Liver (tissue), 8 donors: ENCODE measurements at regions not wholly inside any gene's neighbourhood (a gene's known extent, or its start where the extent isn't known, plus 50 kb on each side); places are given as distances from the start of the nearest gene placed in this dataset.

Source experiments
- DNase-seq: peaks from one replicate; pipeline ENCODE4 v3.0.0-alpha.2; 2017; ENCODE audit warnings: low spot score
- H3K27ac ChIP-seq, 2 donors: one replicate each; pipeline ENCODE4 v1.7.0; 2013; ENCODE audit warnings: inconsistent platforms in 2 of 2, low read length in 2 of 2, control low read depth in 1 of 2, low read depth in 1 of 2, mild to moderate bottlenecking in 1 of 2
- H3K27me3 ChIP-seq, 4 donors: one replicate each; pipeline versions ENCODE4 v1.6.1 to v1.7.0; 2013; ENCODE audit warnings: low read length in 3 of 4, inconsistent platforms in 1 of 4, mild to moderate bottlenecking in 1 of 4, moderate library complexity in 1 of 4; ENCODE audit not compliant: control insufficient read depth in 4 of 4, insufficient read depth in 4 of 4
- H3K36me3 ChIP-seq, 4 donors: one replicate each; pipeline versions ENCODE4 v1.6.1 to v1.7.0; 2013; ENCODE audit warnings: low read length in 3 of 4, mild to moderate bottlenecking in 3 of 4, low read depth in 1 of 4, moderate library complexity in 1 of 4; ENCODE audit not compliant: control insufficient read depth in 4 of 4, insufficient read depth in 3 of 4
- H3K4me1 ChIP-seq, 4 donors: one replicate each; pipeline versions ENCODE4 v1.6.1 to v1.7.0; 2013; ENCODE audit warnings: low read length in 3 of 4, mild to moderate bottlenecking in 3 of 4, moderate library complexity in 1 of 4; ENCODE audit not compliant: control insufficient read depth in 4 of 4, insufficient read depth in 4 of 4
- H3K4me3 ChIP-seq, 3 donors: one replicate each; pipeline versions ENCODE4 v1.6.1 to v1.7.0; 2013; ENCODE audit warnings: low read length in 3 of 3, control low read depth in 1 of 3, low read depth in 1 of 3, mild to moderate bottlenecking in 1 of 3
- H3K9ac ChIP-seq, 2 donors: one replicate each; pipeline ENCODE4 v1.7.0; 2013; ENCODE audit warnings: low read length in 2 of 2, mild to moderate bottlenecking in 2 of 2, moderate library complexity in 2 of 2, control low read depth in 1 of 2, low read depth in 1 of 2
- H3K9me3 ChIP-seq, 4 donors: one replicate each; pipeline versions ENCODE4 v1.6.1 to v1.7.0; 2013; ENCODE audit warnings: low read length in 3 of 4; ENCODE audit not compliant: control insufficient read depth in 4 of 4
- ATF3 ChIP-seq: IDR thresholded peaks from 2 replicates; pipeline ENCODE4 v1.6.1; 2016; ENCODE audit warnings: antibody characterized with exemption
- CTCF ChIP-seq: fragments of 150-350 bp; IDR thresholded peaks from 2 replicates; pipeline ENCODE4 v1.5.1; 2017; ENCODE audit warnings: improper control_type of control experiment, low read depth, low read length; ENCODE audit not compliant: missing input control
- EGR1 ChIP-seq, 2 donors: IDR thresholded peaks; 2 replicates each; pipeline ENCODE4 v1.6.1; 2016 to 2018; ENCODE audit warnings: antibody characterized with exemption in 2 of 2, low read depth in 2 of 2
- FOXA1 ChIP-seq: IDR thresholded peaks from 2 replicates; pipeline ENCODE4 v1.6.1; 2016; ENCODE audit warnings: antibody characterized with exemption
- FOXA2 ChIP-seq: IDR thresholded peaks from 2 replicates; pipeline ENCODE4 v1.6.1; 2016; ENCODE audit warnings: antibody characterized with exemption
- GABPA ChIP-seq, 2 donors: IDR thresholded peaks in 1 of 2; conservative IDR thresholded peaks in 1 of 2; 2 replicates each; pipeline ENCODE4 v1.6.1; 2016; ENCODE audit warnings: antibody characterized with exemption in 2 of 2, mild to moderate bottlenecking in 1 of 2, moderate library complexity in 1 of 2
- HNF4A ChIP-seq, 2 donors: conservative IDR thresholded peaks; 2 replicates each; pipeline ENCODE4 v1.6.1; 2016; ENCODE audit warnings: antibody characterized with exemption in 2 of 2, mild to moderate bottlenecking in 2 of 2
- HNF4G ChIP-seq: IDR thresholded peaks from 2 replicates; pipeline ENCODE4 v1.6.1; 2016; ENCODE audit warnings: antibody characterized with exemption
- JUND ChIP-seq, 2 donors: IDR thresholded peaks; 2 replicates each; pipeline ENCODE4 v1.6.1; 2016; ENCODE audit warnings: antibody characterized with exemption in 2 of 2
- MAX ChIP-seq: IDR thresholded peaks from 2 replicates; pipeline ENCODE4 v1.6.1; 2016; ENCODE audit warnings: antibody characterized with exemption
- NR2F2 ChIP-seq: IDR thresholded peaks from 2 replicates; pipeline ENCODE4 v1.6.1; 2016; ENCODE audit warnings: antibody characterized with exemption
- RAD21 ChIP-seq, 2 donors: IDR thresholded peaks; 2 replicates each; pipeline ENCODE4 v1.6.1; 2016; ENCODE audit warnings: antibody characterized with exemption in 2 of 2, mild to moderate bottlenecking in 2 of 2
- REST ChIP-seq: IDR thresholded peaks from 2 replicates; pipeline ENCODE4 v1.6.1; 2016; ENCODE audit warnings: antibody characterized with exemption, mild to moderate bottlenecking
- RXRA ChIP-seq, 2 donors: IDR thresholded peaks; 2 replicates each; pipeline ENCODE4 v1.6.1; 2017 to 2018; ENCODE audit warnings: antibody characterized with exemption in 2 of 2, mild to moderate bottlenecking in 1 of 2
- SP1 ChIP-seq: IDR thresholded peaks from 2 replicates; pipeline ENCODE4 v1.6.1; 2018; ENCODE audit warnings: antibody characterized with exemption, mild to moderate bottlenecking
- TAF1 ChIP-seq: conservative IDR thresholded peaks from 2 replicates; pipeline ENCODE4 v1.6.1; 2016; ENCODE audit warnings: antibody characterized with exemption, mild to moderate bottlenecking
- YY1 ChIP-seq: IDR thresholded peaks from 2 replicates; pipeline ENCODE4 v1.6.1; 2016; ENCODE audit warnings: antibody characterized with exemption, mild to moderate bottlenecking
- ZBTB33 ChIP-seq: IDR thresholded peaks from 2 replicates; pipeline ENCODE4 v1.6.1; 2016; ENCODE audit warnings: antibody characterized with exemption
- WGBS: extraction: QIAGEN DNeasy Blood & Tissue Kit; methylation state at CpG from one replicate; pipeline ENCODE4 v1.1.7; 2013; 5-methylcytosine and 5-hydroxymethylcytosine counted together
- donor health status: healthy.
- donor health status: healthy.
- donor health status: healthy.
- donor health status: healthy.
- donor health status: healthy.

GRCh38 chr7:121620206-121620605 lies 224.1 kb upstream of the FAM3C start:
- no peak overlapping the region for H3K27ac ChIP-seq
- TF ChIP-seq SP1 (no peak), RXRA (IDR thresholded peaks at IDR 0.05) (no peak), REST (no peak), GABPA (IDR thresholded peaks at IDR 0.05 in 1 of 2, conservative IDR thresholded peaks at IDR 0.05 in 1 of 2) (no peak), CTCF (no peak), FOXA1 (no peak), JUND (IDR thresholded peaks at IDR 0.05) (no peak), NR2F2 (no peak), HNF4G (no peak), RAD21 (IDR thresholded peaks at IDR 0.05) (no peak), MAX (no peak), EGR1 (IDR thresholded peaks at IDR 0.05; ENCODE audit: low read depth in 2 of 2) (no peak), HNF4A (conservative IDR thresholded peaks at IDR 0.05) (no peak)
- no peaks in the 10 kb centered on the region for H3K9me3 ChIP-seq
- no peaks in the 10 kb centered on the region for H3K27me3 ChIP-seq
- DNase-seq = no peak
- no peak overlapping the region for H3K4me3 ChIP-seq
- no peaks in the 10 kb centered on the region for H3K36me3 ChIP-seq
- H3K4me1 ChIP-seq = no peaks in the 10 kb centered on the region
- no peak overlapping the region for H3K9ac ChIP-seq
- WGBS = 73% methylated on average over 3 of the region's 3 CpGs

GRCh38 chr7:121618182-121618581 lies 222.1 kb upstream of the FAM3C start:
- no peaks in the 10 kb centered on the region for H3K9me3 ChIP-seq
- no peaks in the 10 kb centered on the region for H3K36me3 ChIP-seq
- H3K4me1 ChIP-seq = no peaks in the 10 kb centered on the region
- H3K27me3 ChIP-seq = no peaks in the 10 kb centered on the region
- TF ChIP-seq REST (no peak), HNF4G (no peak), ATF3 (no peak), ZBTB33 (no peak), TAF1 (no peak), NR2F2 (no peak), YY1 (no peak), FOXA1 (no peak), HNF4A (conservative IDR thresholded peaks at IDR 0.05) (no peak), SP1 (no peak), FOXA2 (no peak)
- WGBS = 80% methylated on average over 2 of the region's 2 CpGs
- no peak for DNase-seq
- no peak overlapping the region for H3K4me3 ChIP-seq
- no peak overlapping the region for H3K9ac ChIP-seq
- H3K27ac ChIP-seq = no peak overlapping the region
